GM19395 (cell line): ENCODE measurements at regions not wholly inside any gene's neighbourhood (a gene's known extent, or its start where the extent isn't known, plus 50 kb on each side); places are given as distances from the start of the nearest gene placed in this dataset.
"Not testable (repeated sequence)": the region's sequence is repeated elsewhere in the genome, so short reads cannot be mapped to it uniquely, and the experiment has no call there.

ENCODE experiments used
- ATAC-seq: cut with Tn5 transposase; IDR thresholded peaks from one replicate; pipeline ENCODE4 v1.9.1; 2021; ENCODE audit warnings: mild to moderate bottlenecking, moderate library complexity; ENCODE audit not compliant: unreplicated experiment

- ATAC-seq = no peak
These were observed 140.1 kb upstream of the NR3C1 start for GRCh38 chr5:143543358-143544255.

GRCh38 chr5:143542798-143543144, 139.3 kb upstream of the NR3C1 start:
- ATAC-seq = no peak

GRCh38 chr5:143541943-143542797, 138.7 kb upstream of the NR3C1 start:
- no peak for ATAC-seq

GRCh38 chr5:143539742-143540141, 136.3 kb upstream of the NR3C1 start:
- no peak for ATAC-seq

- no peak for ATAC-seq
These were observed 133.6 kb upstream of the NR3C1 start for GRCh38 chr5:143537056-143537455.

GRCh38 chr5:143536364-143536763, 132.9 kb upstream of the NR3C1 start:
- no peak for ATAC-seq

GRCh38 chr5:143534761-143535154, 131.3 kb upstream of the NR3C1 start:
- no peak for ATAC-seq

- ATAC-seq = no peak
These were observed 130.7 kb upstream of the NR3C1 start for GRCh38 chr5:143533978-143534760.

GRCh38 chr5:143533475-143533874, 130.0 kb upstream of the NR3C1 start:
- no peak for ATAC-seq

GRCh38 chr5:143527808-143528207, 124.3 kb upstream of the NR3C1 start:
- peak; percentile 87 for ATAC-seq

GRCh38 chr5:143525176-143525575, 121.7 kb upstream of the NR3C1 start:
- no peak for ATAC-seq

- no peak for ATAC-seq
These were observed 121.0 kb upstream of the NR3C1 start for GRCh38 chr5:143524338-143524945.

- ATAC-seq = no peak
These were observed 118.4 kb upstream of the NR3C1 start for GRCh38 chr5:143521846-143522400.

GRCh38 chr5:143521141-143521540, 117.7 kb upstream of the NR3C1 start:
- no peak for ATAC-seq

- not testable (repeated sequence) for ATAC-seq
These were observed 115.7 kb upstream of the NR3C1 start for GRCh38 chr5:143519215-143519614.

GRCh38 chr5:143517824-143518223, 114.3 kb upstream of the NR3C1 start:
- ATAC-seq = not testable (repeated sequence)

GRCh38 chr5:143516249-143516648, 112.8 kb upstream of the NR3C1 start:
- no peak for ATAC-seq

GRCh38 chr5:143515829-143516228, 112.3 kb upstream of the NR3C1 start:
- no peak for ATAC-seq

- no peak for ATAC-seq
These were observed 111.3 kb upstream of the NR3C1 start for GRCh38 chr5:143514616-143515335.

GRCh38 chr5:143513720-143514119, 110.2 kb upstream of the NR3C1 start:
- ATAC-seq = no peak
